K562 (cell line): ENCODE measurements at regions not wholly inside any gene's neighbourhood (a gene's known extent, or its start where the extent isn't known, plus 50 kb on each side); places are given as distances from the start of the nearest gene placed in this dataset.

Source experiments
- ATAC-seq: fragments of 200-7000 bp; cut with Tn5 transposase; 3 replicates; pipeline ENCODE4 v1.9.1; 2020; ENCODE audit warnings: moderate library complexity
- BruUV-seq: library from RNA; stranded (reverse); fragments of 400-500 nt; replicated peaks from 2 replicates; lab custom pipeline; 2021; lab: Mats Ljungman, UMichigan
- CTCF ChIA-PET: fragments of 300-600 bp; formaldehyde crosslinking; extraction: SDS; loops from one replicate; lab custom pipeline; 2021; ENCODE audit warnings: low intra/inter-chr PET ratio; lab: Yijun Ruan, JAX
- POLR2A ChIA-PET: fragments of 300-600, 350-650 bp; sonication (Branson Sonifier 250); formaldehyde crosslinking; extraction: SDS; loops from one replicate; lab custom pipeline; 2021; ENCODE audit warnings: antibody characterized with exemption, inconsistent platforms; lab: Yijun Ruan, JAX
- DNase-seq, 4 experiments: peaks; one replicate each; pipeline versions ENCODE4 v3.0.0 to v3.0.0-alpha.2; 2011 to 2018; ENCODE audit warnings: low spot score in 3 of 4, mixed read lengths in 3 of 4; ENCODE audit errors: extremely low read depth in 1 of 4
- FAIRE-seq: peaks from 2 replicates; lab custom pipeline; 2011; peaks lifted over from hg19 to GRCh38; lab: Jason Lieb, UNC
- H2AFZ ChIP-seq: 2 replicates; pipeline ENCODE4 v1.6.0; 2011; ENCODE audit warnings: low read depth, low read length, control low read depth, inconsistent platforms
- H3K27ac ChIP-seq: fragments of 200-600 bp; 3 replicates; pipeline ENCODE4 v1.8.0; 2011; ENCODE audit warnings: low read depth, mild to moderate bottlenecking, control low read depth, inconsistent platforms, low read length, moderate library complexity, mixed read lengths; ENCODE audit errors: extremely low read depth
- H3K27me3 ChIP-seq, 2 experiments: fragments of 300-600 bp in 1 of 2; 2 replicates in 1 of 2; 3 replicates in 1 of 2; pipeline versions ENCODE4 v1.6.0 to v1.8.0; 2011; ENCODE audit warnings: inconsistent platforms in 2 of 2, low read length in 2 of 2, mild to moderate bottlenecking in 1 of 2, mixed read lengths in 1 of 2, moderate library complexity in 1 of 2; ENCODE audit not compliant: control insufficient read depth in 2 of 2, insufficient read depth in 2 of 2
- H3K36me3 ChIP-seq: fragments of 300-600 bp; 3 replicates; pipeline ENCODE4 v1.8.0; 2011; ENCODE audit warnings: mild to moderate bottlenecking, low read length, inconsistent platforms; ENCODE audit not compliant: control insufficient read depth, insufficient read depth
- H3K4me1 ChIP-seq, 2 experiments: fragments of 200-600 bp in 1 of 2; replicated peaks in 1 of 2; 2 replicates in 1 of 2; 3 replicates in 1 of 2; pipeline versions ENCODE4 v1.5.1 to v1.8.0; 2011; ENCODE audit warnings: inconsistent platforms in 2 of 2, low read length in 2 of 2, mild to moderate bottlenecking in 1 of 2, mixed read lengths in 1 of 2, moderate library complexity in 1 of 2; ENCODE audit not compliant: control insufficient read depth in 2 of 2, insufficient read depth in 2 of 2
- H3K4me2 ChIP-seq: 2 replicates; pipeline ENCODE4 v1.6.1; 2011; ENCODE audit warnings: low read length, control low read depth, inconsistent platforms, mixed read lengths; ENCODE audit not compliant: insufficient read depth
- H3K4me3 ChIP-seq: fragments of 200-600 bp; sonication (generic), shearing (Covaris generic); 2 replicates; pipeline ENCODE4 v1.5.1; 2016; ENCODE audit warnings: control low read depth, inconsistent platforms
- H3K79me2 ChIP-seq: fragments of 200-600 bp; 3 replicates; pipeline ENCODE4 v1.8.0; 2011; ENCODE audit warnings: low read length, inconsistent platforms; ENCODE audit not compliant: control insufficient read depth, insufficient read depth
- H3K9ac ChIP-seq, 2 experiments: 2 replicates each; pipeline versions ENCODE4 v1.6.0 to v1.6.1; 2011; ENCODE audit warnings: low read depth in 2 of 2, low read length in 2 of 2, control low read depth in 1 of 2, inconsistent platforms in 1 of 2, mild to moderate bottlenecking in 1 of 2, mixed read lengths in 1 of 2; ENCODE audit not compliant: insufficient read depth in 1 of 2
- H3K9me1 ChIP-seq: one replicate; pipeline ENCODE4 v1.6.0; 2011; ENCODE audit warnings: inconsistent platforms, mild to moderate bottlenecking, low read length, moderate library complexity; ENCODE audit not compliant: control insufficient read depth, insufficient read depth
- H3K9me3 ChIP-seq: replicated peaks from 2 replicates; pipeline ENCODE4 v1.5.1; 2011; ENCODE audit warnings: low read depth, low read length, inconsistent platforms; ENCODE audit not compliant: control insufficient read depth, insufficient read depth
- H4K20me1 ChIP-seq: replicated peaks from 2 replicates; pipeline ENCODE4 v1.6.1; 2011; ENCODE audit warnings: low read length, inconsistent platforms, mixed read lengths; ENCODE audit not compliant: control insufficient read depth, insufficient read depth
- CHD1 ChIP-seq: fragments of 200-600 bp; sonication (generic); IDR thresholded peaks from one replicate; pipeline ENCODE4 v1.6.1; 2012; ENCODE audit warnings: mild to moderate bottlenecking, moderate library complexity, low read length, inconsistent platforms
- HDGF ChIP-seq: fragments of 450-650 bp; IDR thresholded peaks from 2 replicates; pipeline ENCODE4 v1.6.1; 2016
- NFYB ChIP-seq: IDR thresholded peaks from 2 replicates; pipeline ENCODE4 v1.6.1; 2011; ENCODE audit warnings: mild to moderate bottlenecking, moderate library complexity; ENCODE audit not compliant: insufficient read length; ENCODE audit errors: extremely low read depth
- NR2C2 ChIP-seq, 2 experiments: fragments of 200-800 bp in 1 of 2; sonication (Bioruptor generic) in 1 of 2; sonication (generic) in 1 of 2; formaldehyde crosslinking in 1 of 2; IDR thresholded peaks; 2 replicates each; pipeline versions ENCODE4 v1.6.1 to v1.8.0; 2016 to 2022; ENCODE audit warnings: mild to moderate bottlenecking in 1 of 2, missing compliant biosample characterization in 1 of 2, missing genetic modification characterization in 1 of 2, missing genetic modification reagents in 1 of 2
- SOX6 ChIP-seq: fragments of 450-650 bp; IDR thresholded peaks from 2 replicates; pipeline ENCODE4 v1.6.1; 2014; ENCODE audit warnings: mild to moderate bottlenecking
- XRCC3 ChIP-seq: fragments of 450-650 bp; IDR thresholded peaks from 2 replicates; pipeline ENCODE4 v1.6.1; 2017; ENCODE audit warnings: mild to moderate bottlenecking, moderate library complexity
- ZNF134 ChIP-seq: fragments of 250-450 bp; sonication (Bioruptor Pico); conservative IDR thresholded peaks from 2 replicates; pipeline ENCODE4 v1.4.0; 2020
- ZNF143 ChIP-seq: sonication (generic); formaldehyde crosslinking; IDR thresholded peaks from 2 replicates; pipeline ENCODE4 v1.9.0; 2022; ENCODE audit warnings: mild to moderate bottlenecking, missing genetic modification reagents
- ZNF408 ChIP-seq: fragments of 250-450 bp; sonication (Bioruptor Pico); IDR thresholded peaks from 2 replicates; pipeline ENCODE4 v1.4.0; 2020; ENCODE audit warnings: low read depth, mild to moderate bottlenecking, moderate library complexity
- WGBS: fragments of 100-300 bp; shearing (Covaris generic); methylation state at CpG from one replicate; pipeline ENCODE4 v1.1.6; 2016; ENCODE audit warnings: low coverage, mixed read lengths; ENCODE audit not compliant: insufficient coverage; ENCODE audit errors: missing lambda C conversion rate; 5-methylcytosine and 5-hydroxymethylcytosine counted together
- in situ Hi-C: fragments of 300-500 bp; cut with MboI; formaldehyde crosslinking; loops from 4 replicates; pipeline ENCODE4 v1.15.0; 2018; ENCODE audit warnings: inconsistent platforms, mixed read lengths
- intact Hi-C: fragments of 100-400 bp; cut with micrococcal nuclease; formaldehyde crosslinking; loops from 2 replicates; pipeline ENCODE4 v1.14.2; 2022
- TF ChIP-seq, protein P1 (sequence below): sonication (generic); formaldehyde crosslinking; IDR thresholded peaks from 2 replicates; pipeline ENCODE4 v1.9.0; 2022; ENCODE audit warnings: mild to moderate bottlenecking, missing genetic modification reagents
- TF ChIP-seq, protein P2 (sequence below): fragments of 250-450 bp; sonication (Bioruptor Pico); IDR thresholded peaks from 2 replicates; pipeline ENCODE4 v1.8.0; 2022; ENCODE audit warnings: moderate library complexity, mild to moderate bottlenecking, inconsistent platforms
- TF ChIP-seq, protein P3 (sequence below): fragments of 200-800 bp; sonication (Bioruptor generic); IDR thresholded peaks from 2 replicates; pipeline ENCODE4 v1.6.1; 2016; ENCODE audit warnings: missing genetic modification characterization, missing compliant biosample characterization

DNA sequence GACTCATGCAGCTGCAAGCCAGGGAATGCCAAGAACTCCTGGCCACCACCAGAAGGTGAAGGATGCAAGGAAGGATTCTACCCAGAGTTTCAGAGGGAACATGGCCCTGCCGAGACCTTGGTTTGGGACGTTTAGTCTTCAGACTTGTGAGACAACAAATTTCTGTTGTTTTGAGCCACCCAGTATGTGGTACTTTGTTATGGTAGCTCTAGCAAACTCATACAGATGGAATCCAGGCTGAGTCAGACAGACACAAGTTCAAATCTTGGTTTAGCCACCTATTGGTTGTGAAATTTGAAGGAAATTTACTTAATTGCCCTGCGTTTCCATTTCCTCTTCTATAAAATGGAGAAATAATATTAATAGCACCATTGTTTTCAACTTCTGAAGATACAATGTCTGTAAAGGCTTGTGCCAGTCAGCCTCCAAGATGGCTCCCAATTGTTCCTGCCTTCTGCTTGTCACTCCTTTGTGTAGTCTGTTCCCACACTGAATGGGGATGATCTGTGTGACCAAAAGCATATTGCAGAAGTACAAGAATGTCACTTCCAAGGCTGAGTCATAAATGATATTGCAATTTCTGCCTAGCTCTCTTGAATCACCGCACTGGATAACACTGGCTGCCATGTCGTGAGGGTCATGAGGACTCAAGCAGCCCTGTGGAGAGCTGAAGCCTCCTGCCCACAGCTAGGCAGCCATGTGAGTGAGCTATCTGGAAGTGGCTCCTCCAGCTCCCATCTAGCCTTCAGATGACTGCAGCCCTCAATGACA lies 223.5 kb upstream of the PROK2 start:
- intact Hi-C loops (loop anchor here (10.0 kb wide), 1 partner anchor 76 kb away; no protein-coding TSS in a partner anchor), in situ Hi-C loops (no loop called here)
- no peaks in the 10 kb centered on the region for H3K79me2 ChIP-seq
- POLR2A ChIA-PET = interaction anchor here (0.6 to 0.9 kb wide), 4 partner anchors 8 to 170 kb away, joined by 3 read pairs; no protein-coding TSS in a partner anchor
- 54% methylated on average over 5 of the region's 5 CpGs for WGBS
- no peak overlapping the region for H3K4me3 ChIP-seq
- no peak overlapping the region for H3K4me2 ChIP-seq
- ATAC-seq (peak; percentile 63), FAIRE-seq (peak; percentile 62), DNase-seq (peak in 2 of 4 experiments; percentile 14 to 39)
- H3K27me3 ChIP-seq = no peaks in the 10 kb centered on the region
- no peaks in the 10 kb centered on the region for H4K20me1 ChIP-seq
- CTCF ChIA-PET = no interaction called here
- H2AFZ ChIP-seq = 0 out of 2 replicates have a peak overlapping the region, but pooled peaks have one; percentile 4
- no peaks in the 10 kb centered on the region for H3K9me3 ChIP-seq
- no peaks in the 10 kb centered on the region for H3K36me3 ChIP-seq
- H3K4me1 ChIP-seq = peaks cover 0 to 35% of the 10 kb centered on the region in 2 experiments; a peak in 4 of 5 replicates
- no TSS peak for BruUV-seq
- no peak overlapping the region for H3K27ac ChIP-seq
- no peaks in the 10 kb centered on the region for H3K9me1 ChIP-seq
- H3K9ac ChIP-seq = no peak overlapping the region
- TF ChIP-seq NR2C2 (CRISPR knock-in tag; IDR thresholded peaks at IDR 0.05) = no peak
- peak; percentile 43; the same call in 1 of the 2 replicates for TF ChIP-seq NR2C2 (tag; IDR thresholded peaks at IDR 0.05)
- TF ChIP-seq, protein P1, sequence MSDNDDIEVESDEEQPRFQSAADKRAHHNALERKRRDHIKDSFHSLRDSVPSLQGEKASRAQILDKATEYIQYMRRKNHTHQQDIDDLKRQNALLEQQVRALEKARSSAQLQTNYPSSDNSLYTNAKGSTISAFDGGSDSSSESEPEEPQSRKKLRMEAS (CRISPR knock-in tag) = peak; percentile 43; the same call in 1 of the 2 replicates
- TF ChIP-seq HDGF = no peak
- TF ChIP-seq ZNF143 (CRISPR knock-in tag) = no peak
- no peak for TF ChIP-seq XRCC3
- TF ChIP-seq ZNF134 (CRISPR knock-in tag) = no peak
- TF ChIP-seq CHD1 = no peak
- peak; percentile 23; the same call in 1 of the 2 replicates for TF ChIP-seq SOX6
- TF ChIP-seq, protein P2, sequence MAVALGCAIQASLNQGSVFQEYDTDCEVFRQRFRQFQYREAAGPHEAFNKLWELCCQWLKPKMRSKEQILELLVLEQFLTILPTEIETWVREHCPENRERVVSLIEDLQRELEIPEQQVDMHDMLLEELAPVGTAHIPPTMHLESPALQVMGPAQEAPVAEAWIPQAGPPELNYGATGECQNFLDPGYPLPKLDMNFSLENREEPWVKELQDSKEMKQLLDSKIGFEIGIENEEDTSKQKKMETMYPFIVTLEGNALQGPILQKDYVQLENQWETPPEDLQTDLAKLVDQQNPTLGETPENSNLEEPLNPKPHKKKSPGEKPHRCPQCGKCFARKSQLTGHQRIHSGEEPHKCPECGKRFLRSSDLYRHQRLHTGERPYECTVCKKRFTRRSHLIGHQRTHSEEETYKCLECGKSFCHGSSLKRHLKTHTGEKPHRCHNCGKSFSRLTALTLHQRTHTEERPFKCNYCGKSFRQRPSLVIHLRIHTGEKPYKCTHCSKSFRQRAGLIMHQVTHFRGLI (CRISPR knock-in tag) = no peak
- TF ChIP-seq, protein P3, sequence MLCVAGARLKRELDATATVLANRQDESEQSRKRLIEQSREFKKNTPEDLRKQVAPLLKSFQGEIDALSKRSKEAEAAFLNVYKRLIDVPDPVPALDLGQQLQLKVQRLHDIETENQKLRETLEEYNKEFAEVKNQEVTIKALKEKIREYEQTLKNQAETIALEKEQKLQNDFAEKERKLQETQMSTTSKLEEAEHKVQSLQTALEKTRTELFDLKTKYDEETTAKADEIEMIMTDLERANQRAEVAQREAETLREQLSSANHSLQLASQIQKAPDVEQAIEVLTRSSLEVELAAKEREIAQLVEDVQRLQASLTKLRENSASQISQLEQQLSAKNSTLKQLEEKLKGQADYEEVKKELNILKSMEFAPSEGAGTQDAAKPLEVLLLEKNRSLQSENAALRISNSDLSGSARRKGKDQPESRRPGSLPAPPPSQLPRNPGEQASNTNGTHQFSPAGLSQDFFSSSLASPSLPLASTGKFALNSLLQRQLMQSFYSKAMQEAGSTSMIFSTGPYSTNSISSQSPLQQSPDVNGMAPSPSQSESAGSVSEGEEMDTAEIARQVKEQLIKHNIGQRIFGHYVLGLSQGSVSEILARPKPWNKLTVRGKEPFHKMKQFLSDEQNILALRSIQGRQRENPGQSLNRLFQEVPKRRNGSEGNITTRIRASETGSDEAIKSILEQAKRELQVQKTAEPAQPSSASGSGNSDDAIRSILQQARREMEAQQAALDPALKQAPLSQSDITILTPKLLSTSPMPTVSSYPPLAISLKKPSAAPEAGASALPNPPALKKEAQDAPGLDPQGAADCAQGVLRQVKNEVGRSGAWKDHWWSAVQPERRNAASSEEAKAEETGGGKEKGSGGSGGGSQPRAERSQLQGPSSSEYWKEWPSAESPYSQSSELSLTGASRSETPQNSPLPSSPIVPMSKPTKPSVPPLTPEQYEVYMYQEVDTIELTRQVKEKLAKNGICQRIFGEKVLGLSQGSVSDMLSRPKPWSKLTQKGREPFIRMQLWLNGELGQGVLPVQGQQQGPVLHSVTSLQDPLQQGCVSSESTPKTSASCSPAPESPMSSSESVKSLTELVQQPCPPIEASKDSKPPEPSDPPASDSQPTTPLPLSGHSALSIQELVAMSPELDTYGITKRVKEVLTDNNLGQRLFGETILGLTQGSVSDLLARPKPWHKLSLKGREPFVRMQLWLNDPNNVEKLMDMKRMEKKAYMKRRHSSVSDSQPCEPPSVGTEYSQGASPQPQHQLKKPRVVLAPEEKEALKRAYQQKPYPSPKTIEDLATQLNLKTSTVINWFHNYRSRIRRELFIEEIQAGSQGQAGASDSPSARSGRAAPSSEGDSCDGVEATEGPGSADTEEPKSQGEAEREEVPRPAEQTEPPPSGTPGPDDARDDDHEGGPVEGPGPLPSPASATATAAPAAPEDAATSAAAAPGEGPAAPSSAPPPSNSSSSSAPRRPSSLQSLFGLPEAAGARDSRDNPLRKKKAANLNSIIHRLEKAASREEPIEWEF (CRISPR knock-in tag) = peak; percentile 37; the same call in 1 of the 2 replicates
- TF ChIP-seq ZNF408 = no peak
- no peak for TF ChIP-seq NFYB
